ENCODE measurements at regions not wholly inside any gene's neighbourhood (a gene's known extent, or its start where the extent isn't known, plus 50 kb on each side); places are given as distances from the start of the nearest gene placed in this dataset.

DNA sequence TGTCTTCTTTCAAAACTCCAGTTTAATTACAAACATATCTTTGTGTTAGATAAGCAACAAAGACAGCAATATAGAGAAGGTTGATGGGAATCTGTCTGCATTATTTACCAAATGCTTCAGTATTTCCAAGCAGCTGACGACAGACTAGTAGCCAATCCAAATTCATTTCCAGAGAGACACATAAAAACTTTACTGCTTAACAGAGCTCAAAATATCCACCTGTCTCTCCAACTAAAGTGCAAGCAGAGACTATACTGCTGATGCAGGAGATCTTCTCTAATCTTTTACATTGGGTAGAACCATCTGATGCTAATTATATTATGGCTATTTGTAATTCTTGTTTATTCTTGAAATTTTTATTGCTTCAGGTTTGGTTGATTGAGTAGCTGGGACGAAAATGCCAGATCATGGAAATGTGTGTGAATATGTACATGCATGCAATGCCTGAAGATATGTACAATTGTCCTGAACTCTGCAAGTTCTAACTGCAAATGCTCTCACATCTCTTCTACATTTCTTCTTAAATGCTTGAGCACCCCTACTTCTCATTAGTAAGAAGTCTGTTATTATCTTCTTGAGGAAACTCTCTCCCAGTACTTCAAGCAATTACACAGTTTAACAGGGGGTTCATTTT is 200.0 kb downstream of the PDHA2 start:
- Histone ChIP-seq H4K8ac (ENCODE audit: low read depth, low read length) (no peak overlapping the region), H3K23ac (ENCODE audit: low read length) (no peak overlapping the region), H4K91ac (ENCODE audit: low read depth, low read length) (no peak overlapping the region), H3K9ac (ENCODE audit: low read length) (no peak overlapping the region), H3K27ac (ENCODE audit: low read depth, low read length) (no peak overlapping the region), H3K4me1 (ENCODE audit: control insufficient read depth in 1 of 2, insufficient read depth in 2 of 2, low read length in 2 of 2) (no peaks in the 10 kb centered on the region), H3K9me3 (ENCODE audit: insufficient read depth, low read depth, low read length) (no peaks in the 10 kb centered on the region), H3K4me2 (ENCODE audit: low read length) (no peak overlapping the region), H3K79me1 (ENCODE audit: low read length) (no peaks in the 10 kb centered on the region), H2BK5ac (ENCODE audit: low read depth, low read length, poor library complexity) (no peak overlapping the region), H3K27me3 (ENCODE audit: insufficient read depth, low read length) (no peaks in the 10 kb centered on the region), H2AFZ (ENCODE audit: insufficient read depth, low read length, poor library complexity) (no peak overlapping the region), H4K12ac (ENCODE audit: low read depth, low read length) (no peak overlapping the region), H3K14ac (ENCODE audit: low read length) (no peak overlapping the region), H3K79me2 (ENCODE audit: control insufficient read depth, insufficient read depth, low read length, poor library complexity) (no peaks in the 10 kb centered on the region), H2BK12ac (ENCODE audit: low read length) (no peak overlapping the region), H3K4me3 (ENCODE audit: low read depth, low read length) (no peak overlapping the region), H3K18ac (ENCODE audit: low read length) (no peak overlapping the region), H2BK120ac (ENCODE audit: insufficient read depth, low read length, poor library complexity) (no peak overlapping the region), H3K36me3 (ENCODE audit: control insufficient read depth in 1 of 2, insufficient read depth in 2 of 2, low read length in 2 of 2) (no peaks in the 10 kb centered on the region), H3K4ac (ENCODE audit: low read depth, low read length) (no peak overlapping the region), H2AK5ac (ENCODE audit: low read length) (no peak overlapping the region)
- WGBS (ENCODE audit: extremely low coverage, insufficient coverage, insufficient read length) = no CpG with 5 or more reads among the region's 2 CpGs
- no peak for DNase-seq

DNA sequence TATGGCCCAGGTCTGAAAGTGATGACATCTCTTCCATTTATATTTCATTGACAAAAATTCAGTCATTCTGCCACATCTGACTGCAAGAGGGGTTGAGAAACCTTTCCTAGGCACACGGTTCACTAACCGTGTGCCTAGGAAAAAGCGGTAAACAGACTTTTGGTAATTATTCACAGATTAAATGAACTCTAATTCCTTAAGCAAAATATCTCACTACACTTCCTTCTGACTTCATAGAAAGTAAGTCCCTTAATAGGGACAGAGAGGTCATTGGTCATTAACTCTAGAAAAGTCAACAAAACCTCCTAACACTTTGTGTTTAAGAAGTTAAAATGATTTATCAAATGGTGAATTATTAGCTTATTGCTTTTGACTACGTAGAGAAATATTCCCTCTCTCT is 205.1 kb downstream of the PDHA2 start:
- H3K9ac ChIP-seq (ENCODE audit: low read length) = no peak overlapping the region
- H3K79me1 ChIP-seq (ENCODE audit: low read length) = no peaks in the 10 kb centered on the region
- H2AFZ ChIP-seq (ENCODE audit: insufficient read depth, low read length, poor library complexity) = no peak overlapping the region
- no peak overlapping the region for H4K12ac ChIP-seq (ENCODE audit: low read depth, low read length)
- H3K4me1 ChIP-seq (ENCODE audit: control insufficient read depth in 1 of 2, insufficient read depth in 2 of 2, low read length in 2 of 2) = no peaks in the 10 kb centered on the region
- H4K8ac ChIP-seq (ENCODE audit: low read depth, low read length) = no peak overlapping the region
- no peak overlapping the region for H3K27ac ChIP-seq (ENCODE audit: low read depth, low read length)
- H3K4me3 ChIP-seq (ENCODE audit: low read depth, low read length) = no peak overlapping the region
- no peaks in the 10 kb centered on the region for H3K79me2 ChIP-seq (ENCODE audit: control insufficient read depth, insufficient read depth, low read length, poor library complexity)
- H3K23ac ChIP-seq (ENCODE audit: low read length) = no peak overlapping the region
- no peak for DNase-seq
- H3K36me3 ChIP-seq (ENCODE audit: control insufficient read depth in 1 of 2, insufficient read depth in 2 of 2, low read length in 2 of 2) = no peaks in the 10 kb centered on the region
- no peak overlapping the region for H3K18ac ChIP-seq (ENCODE audit: low read length)
- no peak overlapping the region for H3K4ac ChIP-seq (ENCODE audit: low read depth, low read length)
- H3K9me3 ChIP-seq (ENCODE audit: insufficient read depth, low read depth, low read length) = no peaks in the 10 kb centered on the region
- no peak overlapping the region for H2BK120ac ChIP-seq (ENCODE audit: insufficient read depth, low read length, poor library complexity)
- H2AK5ac ChIP-seq (ENCODE audit: low read length) = no peak overlapping the region
- no peak overlapping the region for H2BK5ac ChIP-seq (ENCODE audit: low read depth, low read length, poor library complexity)
- no CpG with 5 or more reads among the region's 4 CpGs for WGBS (ENCODE audit: extremely low coverage, insufficient coverage, insufficient read length)
- no peak overlapping the region for H3K4me2 ChIP-seq (ENCODE audit: low read length)
- no peak overlapping the region for H3K14ac ChIP-seq (ENCODE audit: low read length)
- no peak overlapping the region for H2BK12ac ChIP-seq (ENCODE audit: low read length)
- no peak overlapping the region for H4K91ac ChIP-seq (ENCODE audit: low read depth, low read length)
- H3K27me3 ChIP-seq (ENCODE audit: insufficient read depth, low read length) = no peaks in the 10 kb centered on the region

DNA sequence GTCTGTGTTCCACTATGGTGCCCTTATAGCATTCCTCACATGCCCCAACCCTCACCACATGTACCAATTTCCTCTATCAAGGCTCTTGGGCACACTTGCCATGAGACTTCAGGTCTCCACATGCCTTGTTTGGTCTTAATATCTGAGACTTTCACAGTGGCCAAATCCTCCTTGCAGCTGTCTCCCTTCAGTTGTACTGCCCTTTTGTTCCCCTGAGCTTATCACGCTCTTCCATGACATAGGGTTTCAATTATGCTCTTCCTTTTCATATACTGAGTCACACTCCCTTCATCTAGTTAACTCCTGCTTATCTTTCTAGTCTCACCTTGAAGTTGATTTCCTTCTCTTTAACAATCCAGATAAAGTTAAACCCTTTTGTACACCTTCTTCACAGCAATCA is 212.9 kb downstream of the PDHA2 start:
- no peak overlapping the region for H3K14ac ChIP-seq (ENCODE audit: low read length)
- no peak overlapping the region for H3K9ac ChIP-seq (ENCODE audit: low read length)
- no peak overlapping the region for H3K23ac ChIP-seq (ENCODE audit: low read length)
- no peaks in the 10 kb centered on the region for H3K4me1 ChIP-seq (ENCODE audit: control insufficient read depth in 1 of 2, insufficient read depth in 2 of 2, low read length in 2 of 2)
- H4K12ac ChIP-seq (ENCODE audit: low read depth, low read length) = no peak overlapping the region
- no peak overlapping the region for H4K91ac ChIP-seq (ENCODE audit: low read depth, low read length)
- H3K4me3 ChIP-seq (ENCODE audit: low read depth, low read length) = no peak overlapping the region
- no peak overlapping the region for H3K18ac ChIP-seq (ENCODE audit: low read length)
- no peaks in the 10 kb centered on the region for H3K79me1 ChIP-seq (ENCODE audit: low read length)
- no peaks in the 10 kb centered on the region for H3K36me3 ChIP-seq (ENCODE audit: control insufficient read depth in 1 of 2, insufficient read depth in 2 of 2, low read length in 2 of 2)
- H3K27ac ChIP-seq (ENCODE audit: low read depth, low read length) = no peak overlapping the region
- WGBS (ENCODE audit: extremely low coverage, insufficient coverage, insufficient read length) = no CpG with 5 or more reads among the region's 1 CpG
- H3K79me2 ChIP-seq (ENCODE audit: control insufficient read depth, insufficient read depth, low read length, poor library complexity) = no peaks in the 10 kb centered on the region
- H2BK120ac ChIP-seq (ENCODE audit: insufficient read depth, low read length, poor library complexity) = no peak overlapping the region
- DNase-seq = no peak
- no peaks in the 10 kb centered on the region for H3K9me3 ChIP-seq (ENCODE audit: insufficient read depth, low read depth, low read length)
- H2AFZ ChIP-seq (ENCODE audit: insufficient read depth, low read length, poor library complexity) = no peak overlapping the region
- no peak overlapping the region for H4K8ac ChIP-seq (ENCODE audit: low read depth, low read length)
- no peak overlapping the region for H2BK5ac ChIP-seq (ENCODE audit: low read depth, low read length, poor library complexity)
- H3K4me2 ChIP-seq (ENCODE audit: low read length) = no peak overlapping the region
- H3K27me3 ChIP-seq (ENCODE audit: insufficient read depth, low read length) = no peaks in the 10 kb centered on the region
- no peak overlapping the region for H2BK12ac ChIP-seq (ENCODE audit: low read length)
- H3K4ac ChIP-seq (ENCODE audit: low read depth, low read length) = no peak overlapping the region
- no peak overlapping the region for H2AK5ac ChIP-seq (ENCODE audit: low read length)

DNA sequence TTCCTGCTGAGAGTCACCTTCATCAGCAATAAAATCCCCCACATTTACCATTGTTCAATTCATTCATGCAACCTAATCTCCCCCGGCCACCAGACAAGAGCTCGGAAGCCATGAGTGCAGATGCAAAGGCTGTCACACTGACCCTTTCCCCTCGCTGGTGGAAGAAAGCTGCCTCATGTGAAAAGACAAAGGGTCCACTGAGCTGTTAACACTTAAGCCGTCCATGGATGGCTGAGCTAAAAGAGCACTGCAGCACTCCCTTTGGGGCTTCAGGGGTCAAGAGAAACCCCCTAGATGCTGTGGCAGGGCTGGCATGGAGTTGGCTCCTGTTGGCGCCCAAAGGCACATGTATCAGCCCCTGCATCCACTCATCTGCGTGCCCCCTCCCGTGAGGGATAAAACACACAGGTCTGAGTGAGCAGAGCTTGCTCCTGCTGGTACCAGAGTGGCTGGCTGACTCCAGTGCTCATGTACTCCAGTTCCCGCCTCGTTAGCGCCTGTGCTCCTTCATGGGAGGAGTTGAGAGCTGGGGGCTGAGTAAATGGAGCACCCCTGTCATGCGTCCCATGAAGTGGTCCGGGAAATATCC is 216.5 kb downstream of the PDHA2 start:
- Histone ChIP-seq H4K8ac (ENCODE audit: low read depth, low read length) (no peak overlapping the region), H3K14ac (ENCODE audit: low read length) (no peak overlapping the region), H2AK5ac (ENCODE audit: low read length) (no peak overlapping the region), H2AFZ (ENCODE audit: insufficient read depth, low read length, poor library complexity) (no peak overlapping the region), H3K23ac (ENCODE audit: low read length) (no peak overlapping the region), H4K91ac (ENCODE audit: low read depth, low read length) (no peak overlapping the region), H3K18ac (ENCODE audit: low read length) (no peak overlapping the region), H2BK120ac (ENCODE audit: insufficient read depth, low read length, poor library complexity) (no peak overlapping the region), H2BK5ac (ENCODE audit: low read depth, low read length, poor library complexity) (no peak overlapping the region), H3K4me3 (ENCODE audit: low read depth, low read length) (no peak overlapping the region), H3K4me2 (ENCODE audit: low read length) (no peak overlapping the region), H2BK12ac (ENCODE audit: low read length) (no peak overlapping the region), H3K9me3 (ENCODE audit: insufficient read depth, low read depth, low read length) (no peaks in the 10 kb centered on the region), H3K9ac (ENCODE audit: low read length) (no peak overlapping the region), H3K4me1 (ENCODE audit: control insufficient read depth in 1 of 2, insufficient read depth in 2 of 2, low read length in 2 of 2) (no peaks in the 10 kb centered on the region), H3K36me3 (ENCODE audit: control insufficient read depth in 1 of 2, insufficient read depth in 2 of 2, low read length in 2 of 2) (no peaks in the 10 kb centered on the region), H3K27me3 (ENCODE audit: insufficient read depth, low read length) (no peaks in the 10 kb centered on the region), H3K4ac (ENCODE audit: low read depth, low read length) (no peak overlapping the region), H3K79me2 (ENCODE audit: control insufficient read depth, insufficient read depth, low read length, poor library complexity) (no peaks in the 10 kb centered on the region), H3K27ac (ENCODE audit: low read depth, low read length) (no peak overlapping the region), H3K79me1 (ENCODE audit: low read length) (no peaks in the 10 kb centered on the region), H4K12ac (ENCODE audit: low read depth, low read length) (no peak overlapping the region)
- no CpG with 5 or more reads among the region's 12 CpGs for WGBS (ENCODE audit: extremely low coverage, insufficient coverage, insufficient read length)
- DNase-seq = no peak

Data from trophoblast cell (in vitro differentiated cells and primary cell).